Endodermal cell (in vitro differentiated cells): ENCODE measurements at regions not wholly inside any gene's neighbourhood (a gene's known extent, or its start where the extent isn't known, plus 50 kb on each side); places are given as distances from the start of the nearest gene placed in this dataset.

ENCODE experiments used
- DNase-seq: peaks from one replicate; pipeline ENCODE4 v3.0.0-alpha.2; 2017
- H3K27ac ChIP-seq: 2 replicates; pipeline ENCODE4 v1.5.1; 2013; ENCODE audit warnings: mild to moderate bottlenecking, low read depth, low read length, moderate library complexity
- H3K27me3 ChIP-seq: 2 replicates; pipeline ENCODE4 v1.6.1; 2013; ENCODE audit warnings: mild to moderate bottlenecking, low read length, moderate library complexity; ENCODE audit not compliant: insufficient read depth, control insufficient read depth, poor library complexity, severe bottlenecking
- H3K36me3 ChIP-seq: 2 replicates; pipeline ENCODE4 v1.7.0; 2013; ENCODE audit warnings: mild to moderate bottlenecking, low read length, moderate library complexity; ENCODE audit not compliant: control insufficient read depth, insufficient read depth
- H3K4me1 ChIP-seq: one replicate; pipeline ENCODE4 v1.7.0; 2013; ENCODE audit warnings: low read length; ENCODE audit not compliant: control insufficient read depth, insufficient read depth
- H3K4me3 ChIP-seq: 2 replicates; pipeline ENCODE4 v1.5.1; 2013; ENCODE audit warnings: mild to moderate bottlenecking, low read length, moderate library complexity
- H3K9ac ChIP-seq: 2 replicates; pipeline ENCODE4 v1.6.1; 2013; ENCODE audit warnings: mild to moderate bottlenecking, low read length, moderate library complexity; ENCODE audit not compliant: poor library complexity, severe bottlenecking; ENCODE audit errors: extremely low read depth
- H3K9me3 ChIP-seq: 2 replicates; pipeline ENCODE4 v1.6.1; 2013; ENCODE audit warnings: mild to moderate bottlenecking, low read length, moderate library complexity; ENCODE audit not compliant: control insufficient read depth
- H3K27ac Mint-ChIP-seq: 2 replicates; pipeline ENCODE4 v1.8.0; 2020; ENCODE audit warnings: mixed read lengths
- H3K27me3 Mint-ChIP-seq: 2 replicates; pipeline ENCODE4 v1.8.0; 2021; ENCODE audit warnings: mild to moderate bottlenecking, mixed read lengths; ENCODE audit not compliant: insufficient read depth
- H3K36me3 Mint-ChIP-seq: 2 replicates; pipeline ENCODE4 v1.8.0; 2020; ENCODE audit warnings: low read depth, mixed read lengths
- H3K4me1 Mint-ChIP-seq: 2 replicates; pipeline ENCODE4 v1.8.0; 2020; ENCODE audit warnings: mixed read lengths
- H3K4me3 Mint-ChIP-seq: 2 replicates; pipeline ENCODE4 v1.8.0; 2020; ENCODE audit warnings: mild to moderate bottlenecking, moderate library complexity, mixed read lengths
- H3K9me3 Mint-ChIP-seq: 2 replicates; pipeline ENCODE4 v1.8.0; 2020; ENCODE audit warnings: mild to moderate bottlenecking, mixed read lengths
- WGBS, 2 experiments: methylation state at CpG; one replicate each; pipeline versions ENCODE4 v1.1.5 to v1.1.7; 2013; ENCODE audit warnings: missing lambda C conversion rate in 2 of 2, mixed read lengths in 1 of 2; ENCODE audit not compliant: insufficient coverage in 1 of 2, insufficient read length in 1 of 2; 5-methylcytosine and 5-hydroxymethylcytosine counted together
- TF ChIP-seq, protein P1 (sequence below): fragments of 200-600 bp; sonication (generic); conservative IDR thresholded peaks from 2 replicates; pipeline ENCODE4 v1.5.0; 2021; ENCODE audit warnings: antibody characterized with exemption, mild to moderate bottlenecking

DNA sequence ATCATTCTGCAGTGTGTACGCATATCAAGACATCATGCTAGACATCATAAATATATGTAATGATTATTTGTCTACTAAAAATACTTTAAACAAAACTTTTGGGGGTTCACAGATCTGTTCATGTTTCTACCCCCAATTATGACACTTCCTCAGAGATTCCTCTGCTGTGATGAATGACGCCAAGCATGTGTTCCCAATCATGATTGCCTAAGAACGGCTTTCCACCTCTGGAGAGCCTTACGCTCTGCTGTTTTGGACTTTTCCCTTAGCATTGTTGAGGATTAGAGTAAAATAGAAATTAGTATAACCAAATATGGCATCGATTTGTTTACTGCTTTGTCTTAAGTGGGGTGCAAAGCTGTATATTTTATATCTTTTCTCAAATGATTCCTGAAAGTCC, 236.3 kb upstream of the IGFBP3 start:
- Histone ChIP-seq H3K9me3 (no peaks in the 10 kb centered on the region), H3K4me3 (no peak overlapping the region), H3K27ac (no peak overlapping the region), H3K27me3 (no peaks in the 10 kb centered on the region), H3K4me1 (peaks cover 3% of the 10 kb centered on the region), H3K9ac (no peak overlapping the region), H3K36me3 (no peaks in the 10 kb centered on the region)
- no peak for DNase-seq
- no peaks in the 10 kb centered on the region for H3K9me3 Mint-ChIP-seq
- no peaks in the 10 kb centered on the region for H3K36me3 Mint-ChIP-seq
- TF ChIP-seq, protein P1, sequence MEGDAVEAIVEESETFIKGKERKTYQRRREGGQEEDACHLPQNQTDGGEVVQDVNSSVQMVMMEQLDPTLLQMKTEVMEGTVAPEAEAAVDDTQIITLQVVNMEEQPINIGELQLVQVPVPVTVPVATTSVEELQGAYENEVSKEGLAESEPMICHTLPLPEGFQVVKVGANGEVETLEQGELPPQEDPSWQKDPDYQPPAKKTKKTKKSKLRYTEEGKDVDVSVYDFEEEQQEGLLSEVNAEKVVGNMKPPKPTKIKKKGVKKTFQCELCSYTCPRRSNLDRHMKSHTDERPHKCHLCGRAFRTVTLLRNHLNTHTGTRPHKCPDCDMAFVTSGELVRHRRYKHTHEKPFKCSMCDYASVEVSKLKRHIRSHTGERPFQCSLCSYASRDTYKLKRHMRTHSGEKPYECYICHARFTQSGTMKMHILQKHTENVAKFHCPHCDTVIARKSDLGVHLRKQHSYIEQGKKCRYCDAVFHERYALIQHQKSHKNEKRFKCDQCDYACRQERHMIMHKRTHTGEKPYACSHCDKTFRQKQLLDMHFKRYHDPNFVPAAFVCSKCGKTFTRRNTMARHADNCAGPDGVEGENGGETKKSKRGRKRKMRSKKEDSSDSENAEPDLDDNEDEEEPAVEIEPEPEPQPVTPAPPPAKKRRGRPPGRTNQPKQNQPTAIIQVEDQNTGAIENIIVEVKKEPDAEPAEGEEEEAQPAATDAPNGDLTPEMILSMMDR, result no peak
- no peak overlapping the region for H3K4me3 Mint-ChIP-seq
- H3K27me3 Mint-ChIP-seq, result no peaks in the 10 kb centered on the region
- H3K27ac Mint-ChIP-seq, result no peak overlapping the region
- peaks cover 8% of the 10 kb centered on the region for H3K4me1 Mint-ChIP-seq
- WGBS, 2 experiments, result 93% methylated on average over 4 of the region's 5 CpGs; no CpG with 5 or more reads in 1 of the 2 experiments

DNA sequence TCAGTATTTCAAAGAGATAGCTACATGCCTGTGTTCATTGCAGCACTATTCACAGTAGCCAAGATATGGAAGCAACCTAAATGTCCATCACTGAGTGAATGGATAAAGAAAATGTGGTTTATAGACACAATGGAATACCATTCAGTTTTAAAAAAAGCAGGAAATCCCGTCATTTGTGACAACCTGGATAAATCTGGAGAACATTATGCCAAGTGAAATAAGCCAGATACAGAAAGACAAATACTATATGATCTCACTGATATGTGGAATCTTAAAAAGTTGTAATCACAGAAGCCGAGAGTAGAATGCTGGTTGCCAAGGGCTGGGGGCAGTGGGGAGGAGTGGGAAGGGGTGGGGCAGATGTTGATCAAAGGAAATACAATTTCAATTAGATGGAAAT, 235.8 kb upstream of the IGFBP3 start:
- H3K27me3 Mint-ChIP-seq, result no peaks in the 10 kb centered on the region
- H3K36me3 ChIP-seq, result no peaks in the 10 kb centered on the region
- H3K4me3 Mint-ChIP-seq, result no peak overlapping the region
- DNase-seq, result no peak
- H3K27me3 ChIP-seq, result no peaks in the 10 kb centered on the region
- peaks cover 8% of the 10 kb centered on the region for H3K4me1 Mint-ChIP-seq
- H3K36me3 Mint-ChIP-seq, result no peaks in the 10 kb centered on the region
- H3K9ac ChIP-seq, result no peak overlapping the region
- H3K27ac Mint-ChIP-seq, result no peak overlapping the region
- TF ChIP-seq, protein P1, result no peak
- 77% methylated on average over 2 of the region's 2 CpGs; no CpG with 5 or more reads in 1 of the 2 experiments for WGBS, 2 experiments
- no peak overlapping the region for H3K4me3 ChIP-seq
- H3K27ac ChIP-seq, result no peak overlapping the region
- H3K4me1 ChIP-seq, result peaks cover 3% of the 10 kb centered on the region
- H3K9me3 ChIP-seq, result no peaks in the 10 kb centered on the region
- H3K9me3 Mint-ChIP-seq, result no peaks in the 10 kb centered on the region

DNA sequence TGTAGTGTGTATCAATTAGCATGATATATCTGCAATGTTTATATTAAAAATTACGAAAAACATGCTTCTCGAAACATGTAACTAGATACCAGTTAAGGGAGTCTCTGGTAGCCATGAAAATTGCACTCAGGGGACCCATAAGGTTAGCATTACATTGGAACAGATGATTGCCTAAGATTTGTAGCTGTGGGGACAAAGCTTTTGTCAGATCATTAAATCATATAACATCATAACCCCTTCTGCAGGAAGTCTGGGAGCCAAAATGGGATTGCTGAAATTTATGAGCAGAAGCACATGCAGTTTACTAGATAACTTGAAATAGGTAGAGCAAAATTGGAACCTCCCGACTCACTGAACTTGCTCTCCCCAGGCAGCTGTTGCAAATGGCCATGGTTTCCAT, 235.0 kb upstream of the IGFBP3 start:
- DNase-seq, result no peak
- no peaks in the 10 kb centered on the region for H3K9me3 Mint-ChIP-seq
- WGBS, 2 experiments, result 94 to 100% methylated on average over 3 of the region's 3 CpGs
- no peaks in the 10 kb centered on the region for H3K36me3 Mint-ChIP-seq
- no peak overlapping the region for H3K27ac Mint-ChIP-seq
- Histone ChIP-seq H3K27ac (no peak overlapping the region), H3K4me3 (no peak overlapping the region), H3K36me3 (no peaks in the 10 kb centered on the region), H3K9ac (no peak overlapping the region), H3K9me3 (no peaks in the 10 kb centered on the region), H3K4me1 (peaks cover 3% of the 10 kb centered on the region), H3K27me3 (no peaks in the 10 kb centered on the region)
- H3K4me3 Mint-ChIP-seq, result no peak overlapping the region
- H3K4me1 Mint-ChIP-seq, result peaks cover 8% of the 10 kb centered on the region
- TF ChIP-seq, protein P1, result no peak
- no peaks in the 10 kb centered on the region for H3K27me3 Mint-ChIP-seq
